A549 (cell line): ENCODE measurements at regions not wholly inside any gene's neighbourhood (a gene's known extent, or its start where the extent isn't known, plus 50 kb on each side); places are given as distances from the start of the nearest gene placed in this dataset.

Experiments
- CTCF ChIP-seq: fragments of >200 bp; sonication (Bioruptor Twin); formaldehyde crosslinking; IDR thresholded peaks from 3 replicates; pipeline ENCODE4 v1.5.1; 2016
- MYC ChIP-seq: IDR thresholded peaks from 2 replicates; pipeline ENCODE4 v1.6.1; 2012; ENCODE audit warnings: mild to moderate bottlenecking, inconsistent platforms, low read length, improper control_type of control experiment, borderline replicate concordance
- POLR2A ChIP-seq: IDR thresholded peaks from 2 replicates; pipeline ENCODE4 v1.6.1; 2012; ENCODE audit warnings: mild to moderate bottlenecking, low read length
- RAD21 ChIP-seq, 2 experiments: fragments of >200 bp in 1 of 2; sonication (Bioruptor Twin) in 1 of 2; formaldehyde crosslinking in 1 of 2; IDR thresholded peaks in 1 of 2; conservative IDR thresholded peaks in 1 of 2; 2 replicates in 1 of 2; 3 replicates in 1 of 2; pipeline ENCODE4 v1.6.1; 2012 to 2018; ENCODE audit warnings: inconsistent platforms in 1 of 2
- TF ChIP-seq, protein P1 (sequence below): fragments of 200-600 bp; sonication (generic); IDR thresholded peaks from 2 replicates; pipeline ENCODE4 v1.6.1; 2016; ENCODE audit warnings: antibody characterized with exemption, mild to moderate bottlenecking, moderate library complexity

DNA sequence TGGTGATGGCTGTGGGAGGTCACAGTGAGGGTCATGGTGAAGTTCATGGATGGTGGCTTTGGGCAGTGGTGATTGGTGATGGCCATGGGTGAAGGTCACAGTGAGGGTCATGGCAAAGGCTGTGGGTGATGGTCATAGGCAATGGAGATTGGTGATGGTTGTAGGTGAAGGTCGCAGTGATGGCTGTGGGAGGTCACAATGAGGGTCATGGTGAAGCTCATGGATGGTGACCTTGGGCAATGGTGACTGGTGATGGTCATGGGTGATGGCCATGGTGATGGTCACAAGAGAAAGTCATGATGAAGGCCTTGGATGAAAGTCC, 115.6 kb upstream of the IRX4 start:
- no peak for TF ChIP-seq CTCF
- no peak for TF ChIP-seq RAD21 (conservative IDR thresholded peaks at IDR 0.05 in 1 of 2, IDR thresholded peaks at IDR 0.05 in 1 of 2)
- TF ChIP-seq, protein P1, sequence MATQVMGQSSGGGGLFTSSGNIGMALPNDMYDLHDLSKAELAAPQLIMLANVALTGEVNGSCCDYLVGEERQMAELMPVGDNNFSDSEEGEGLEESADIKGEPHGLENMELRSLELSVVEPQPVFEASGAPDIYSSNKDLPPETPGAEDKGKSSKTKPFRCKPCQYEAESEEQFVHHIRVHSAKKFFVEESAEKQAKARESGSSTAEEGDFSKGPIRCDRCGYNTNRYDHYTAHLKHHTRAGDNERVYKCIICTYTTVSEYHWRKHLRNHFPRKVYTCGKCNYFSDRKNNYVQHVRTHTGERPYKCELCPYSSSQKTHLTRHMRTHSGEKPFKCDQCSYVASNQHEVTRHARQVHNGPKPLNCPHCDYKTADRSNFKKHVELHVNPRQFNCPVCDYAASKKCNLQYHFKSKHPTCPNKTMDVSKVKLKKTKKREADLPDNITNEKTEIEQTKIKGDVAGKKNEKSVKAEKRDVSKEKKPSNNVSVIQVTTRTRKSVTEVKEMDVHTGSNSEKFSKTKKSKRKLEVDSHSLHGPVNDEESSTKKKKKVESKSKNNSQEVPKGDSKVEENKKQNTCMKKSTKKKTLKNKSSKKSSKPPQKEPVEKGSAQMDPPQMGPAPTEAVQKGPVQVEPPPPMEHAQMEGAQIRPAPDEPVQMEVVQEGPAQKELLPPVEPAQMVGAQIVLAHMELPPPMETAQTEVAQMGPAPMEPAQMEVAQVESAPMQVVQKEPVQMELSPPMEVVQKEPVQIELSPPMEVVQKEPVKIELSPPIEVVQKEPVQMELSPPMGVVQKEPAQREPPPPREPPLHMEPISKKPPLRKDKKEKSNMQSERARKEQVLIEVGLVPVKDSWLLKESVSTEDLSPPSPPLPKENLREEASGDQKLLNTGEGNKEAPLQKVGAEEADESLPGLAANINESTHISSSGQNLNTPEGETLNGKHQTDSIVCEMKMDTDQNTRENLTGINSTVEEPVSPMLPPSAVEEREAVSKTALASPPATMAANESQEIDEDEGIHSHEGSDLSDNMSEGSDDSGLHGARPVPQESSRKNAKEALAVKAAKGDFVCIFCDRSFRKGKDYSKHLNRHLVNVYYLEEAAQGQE: no peak
- no peak for TF ChIP-seq MYC
- no peak for TF ChIP-seq POLR2A
